SH-SY5Y (cell line): ENCODE measurements at regions not wholly inside any gene's neighbourhood (a gene's known extent, or its start where the extent isn't known, plus 50 kb on each side); places are given as distances from the start of the nearest gene placed in this dataset.

ENCODE experiments used
- GATA2 ChIP-seq: IDR thresholded peaks from 2 replicates; pipeline ENCODE4 v1.6.1; 2011; ENCODE audit warnings: mild to moderate bottlenecking, low read depth, low read length
- GATA3 ChIP-seq: IDR thresholded peaks from 2 replicates; pipeline ENCODE4 v1.6.1; 2011; ENCODE audit warnings: low read depth, mild to moderate bottlenecking, low read length, moderate library complexity

DNA sequence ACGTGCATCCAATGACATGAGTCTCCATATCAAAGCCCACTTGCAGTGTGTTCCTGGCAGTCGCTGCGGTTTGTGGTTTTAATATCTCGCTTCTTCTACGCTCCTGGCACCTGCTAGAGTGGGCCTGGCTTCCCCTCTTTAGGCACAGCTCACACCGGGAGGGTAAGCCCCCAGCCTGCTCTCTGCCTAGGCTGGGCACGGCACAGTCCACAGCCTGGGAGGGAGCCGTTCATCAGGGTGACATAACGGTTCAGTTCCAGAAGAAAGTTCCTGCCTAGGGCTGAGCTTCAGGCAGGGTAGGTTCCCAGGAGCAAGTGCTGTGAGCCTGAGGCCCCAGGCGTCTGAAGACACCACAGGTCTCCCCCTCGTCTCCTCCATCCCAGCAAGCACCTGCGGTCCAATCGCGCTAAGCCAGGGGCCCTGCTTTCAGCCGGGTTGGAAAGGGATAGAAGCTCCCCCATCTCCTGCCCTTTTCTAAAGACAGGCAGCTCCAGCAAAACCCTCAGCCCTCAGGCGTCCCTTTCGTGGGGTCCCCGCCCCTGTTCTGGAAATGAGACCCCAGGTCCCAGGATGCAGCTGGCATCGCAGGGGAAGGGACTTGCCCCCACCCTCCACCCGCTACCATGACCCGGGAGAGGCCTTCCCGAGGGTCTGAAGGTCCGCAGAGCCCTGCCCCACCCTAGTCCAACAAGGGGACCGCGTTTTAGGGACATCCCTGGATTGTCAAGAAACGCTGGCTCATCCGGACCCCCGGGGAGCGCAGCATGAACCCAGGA lies 121.6 kb upstream of the ZNF507 start:
- TF ChIP-seq GATA2 (no peak), GATA3 (no peak)

GRCh38 chr19:32224371-32225244 lies 120.8 kb upstream of the ZNF507 start:
- TF ChIP-seq GATA2 (no peak), GATA3 (no peak)

- TF ChIP-seq GATA2 (no peak), GATA3 (no peak)
Measured at GRCh38 chr19:32227561-32228165, 117.7 kb upstream of the ZNF507 start.

DNA sequence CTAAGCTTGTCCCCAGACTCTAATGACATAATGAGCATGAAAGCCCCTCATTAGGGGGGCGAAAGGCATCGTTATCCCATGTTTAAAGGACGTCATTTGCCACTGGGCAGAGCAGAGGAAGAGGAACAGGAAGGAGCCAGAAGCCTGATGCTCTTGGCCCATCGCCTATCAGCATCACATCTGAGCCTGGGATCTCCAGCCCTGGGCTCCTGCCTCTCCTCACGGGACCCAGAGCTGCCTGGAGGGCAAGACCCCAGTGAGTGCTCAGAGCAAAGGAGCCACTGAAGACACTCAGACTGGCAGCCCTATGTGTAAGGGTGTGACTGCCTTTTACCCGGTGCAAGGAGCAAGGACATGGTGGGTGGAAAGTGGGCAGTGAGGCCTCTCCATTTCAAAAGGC lies 115.0 kb upstream of the ZNF507 start:
- no peak for TF ChIP-seq GATA3
- TF ChIP-seq GATA2, result peak; percentile 42; the same call in 1 of the 2 replicates

DNA sequence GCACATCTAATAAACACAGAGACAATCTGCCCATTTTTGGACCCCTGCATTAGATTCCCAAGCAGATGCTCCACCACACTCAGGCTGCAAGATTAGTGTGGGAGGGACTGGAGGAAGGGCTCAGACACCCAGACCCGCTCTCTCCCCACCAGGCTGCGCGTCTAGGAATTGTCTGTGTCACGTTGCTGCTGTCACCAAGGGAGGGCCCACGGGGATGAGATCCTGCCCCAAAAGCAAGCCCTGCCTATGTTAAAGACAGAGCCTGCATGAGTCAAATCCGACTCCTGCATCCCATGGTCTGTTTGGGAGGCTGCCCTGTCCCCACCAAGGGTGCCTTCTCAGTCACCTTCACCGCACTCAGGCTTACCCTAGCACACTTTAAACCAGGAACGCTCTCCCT lies 114.4 kb upstream of the ZNF507 start:
- no peak for TF ChIP-seq GATA2
- no peak for TF ChIP-seq GATA3

GRCh38 chr19:32231691-32232090 lies 113.7 kb upstream of the ZNF507 start:
- TF ChIP-seq GATA3, result no peak
- no peak for TF ChIP-seq GATA2

GRCh38 chr19:32232449-32232848 lies 113.0 kb upstream of the ZNF507 start:
- TF ChIP-seq GATA3 (no peak), GATA2 (no peak)

DNA sequence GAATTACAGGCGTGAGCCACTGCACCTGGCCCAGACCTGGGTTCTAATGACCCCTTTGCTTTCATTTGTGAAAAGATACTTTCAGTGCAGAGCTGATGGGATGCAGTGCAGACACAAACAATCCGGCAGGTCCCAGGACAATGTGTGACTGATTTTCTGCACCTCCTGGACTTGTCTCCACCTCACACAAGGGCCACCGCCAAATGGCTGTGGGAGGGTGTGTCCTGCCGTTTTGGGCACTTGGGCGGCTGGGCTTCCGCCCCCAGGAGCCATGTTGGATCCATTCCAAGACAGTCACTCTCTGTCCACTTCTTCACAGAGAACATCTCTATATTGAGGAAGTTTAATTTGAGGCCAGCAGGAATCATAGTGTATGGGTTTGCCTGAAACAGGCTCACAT lies 112.3 kb upstream of the ZNF507 start:
- TF ChIP-seq GATA2, result no peak
- TF ChIP-seq GATA3, result no peak

- TF ChIP-seq GATA3 (no peak), GATA2 (no peak)
Measured at GRCh38 chr19:32233885-32234284, 111.5 kb upstream of the ZNF507 start.

GRCh38 chr19:32234663-32235217 lies 110.7 kb upstream of the ZNF507 start:
- no peak for TF ChIP-seq GATA2

- TF ChIP-seq GATA3 (no peak), GATA2 (no peak)
Measured at GRCh38 chr19:32238076-32238475, 107.3 kb upstream of the ZNF507 start.

DNA sequence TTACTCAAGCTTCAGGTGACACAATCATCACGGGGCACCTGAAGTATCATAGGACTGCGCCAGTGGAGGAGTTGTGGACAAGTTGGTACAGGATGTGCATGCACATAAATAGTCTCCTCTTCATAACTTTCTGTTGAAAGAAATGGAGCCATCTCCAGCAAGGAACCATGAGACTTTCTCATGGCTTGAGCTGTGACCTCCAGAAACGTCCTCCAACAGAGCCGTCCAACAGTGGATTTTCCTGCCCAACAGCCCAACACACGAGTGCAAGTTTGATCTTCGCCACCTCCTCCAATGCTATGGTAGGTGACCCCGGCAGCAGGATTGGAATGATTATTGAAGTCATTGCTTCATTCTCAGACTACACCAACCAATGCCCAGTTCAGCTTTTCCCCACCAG lies 105.1 kb upstream of the ZNF507 start:
- TF ChIP-seq GATA3 (no peak), GATA2 (no peak)

DNA sequence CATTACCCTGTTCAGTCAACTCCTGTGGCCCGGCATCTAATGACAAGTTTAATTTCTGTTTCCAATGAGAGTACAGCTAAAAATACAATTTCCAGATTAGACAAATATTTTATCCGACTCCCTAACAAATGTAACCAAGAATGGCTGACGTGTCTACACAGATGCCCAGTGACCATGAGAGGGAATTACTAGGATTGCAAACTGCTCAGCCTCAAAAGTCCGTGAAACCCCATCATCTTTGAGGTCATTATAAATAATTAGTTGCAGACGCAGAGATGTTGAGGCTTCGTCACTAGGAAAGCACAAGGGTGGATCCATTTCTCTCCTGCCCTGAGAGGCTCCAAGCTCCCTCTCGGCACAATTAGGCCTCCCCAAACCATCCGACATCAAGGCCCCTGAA lies 104.1 kb upstream of the ZNF507 start:
- TF ChIP-seq GATA2 (no peak), GATA3 (no peak)
